B cell (primary cell): ENCODE measurements at regions not wholly inside any gene's neighbourhood (a gene's known extent, or its start where the extent isn't known, plus 50 kb on each side); places are given as distances from the start of the nearest gene placed in this dataset.

Experiments used
- ATAC-seq: fragments of 200-7000 bp; cut with Tn5 transposase; one replicate; pipeline ENCODE4 v1.10.0; 2021; ENCODE audit warnings: low read depth, mild to moderate bottlenecking, moderate number of reproducible peaks, moderate library complexity
- CTCF ChIA-PET: fragments of 350-600 bp; sonication (Branson Sonifier 250); formaldehyde crosslinking; loops from one replicate; lab custom pipeline; 2021; ENCODE audit warnings: antibody characterized with exemption, inconsistent platforms; lab: Charles Lee
- POLR2A ChIA-PET: fragments of 350-600 bp; sonication (Branson Sonifier 250); formaldehyde crosslinking; loops from one replicate; lab custom pipeline; 2021; ENCODE audit warnings: antibody characterized with exemption; lab: Charles Lee
- DNase-seq: peaks from one replicate; pipeline ENCODE4 v3.0.0; 2013
- H2AFZ ChIP-seq: 2 replicates; pipeline ENCODE4 v1.6.1; 2012; ENCODE audit warnings: mild to moderate bottlenecking, low read depth, low read length; ENCODE audit not compliant: insufficient read depth, poor library complexity, severe bottlenecking
- H3K27ac ChIP-seq, 2 donors: 1 replicate in 1 of 2; 2 replicates in 1 of 2; pipeline ENCODE4 v1.5.1; 2012 to 2013; ENCODE audit warnings: low read length in 2 of 2, mild to moderate bottlenecking in 2 of 2, moderate library complexity in 1 of 2
- H3K27me3 ChIP-seq, 4 experiments: fragments of 200-600 bp in 1 of 4; sonication (generic) in 1 of 4; replicated peaks in 1 of 4; 1 replicate in 2 of 4; 2 replicates in 2 of 4; pipeline versions ENCODE4 v1.6.1 to v1.7.0; 2013 to 2016; ENCODE audit warnings: low read length in 3 of 4, mild to moderate bottlenecking in 2 of 4, mixed read lengths in 1 of 4, moderate library complexity in 1 of 4; ENCODE audit not compliant: insufficient read depth in 4 of 4, control insufficient read depth in 3 of 4; ENCODE audit errors: control extremely low read depth in 1 of 4
- H3K36me3 ChIP-seq, 2 experiments: replicated peaks in 1 of 2; 1 replicate in 1 of 2; 2 replicates in 1 of 2; pipeline versions ENCODE4 v1.6.1 to v1.7.1; 2013; ENCODE audit warnings: low read length in 1 of 2; ENCODE audit not compliant: insufficient read depth in 2 of 2, control insufficient read depth in 1 of 2; ENCODE audit errors: control extremely low read depth in 1 of 2, extremely low read depth in 1 of 2
- H3K4me1 ChIP-seq, 2 donors: fragments of 200-600 bp in 1 of 2; sonication (generic) in 1 of 2; 1 replicate in 1 of 2; 2 replicates in 1 of 2; pipeline versions ENCODE4 v1.5.1 to v1.6.1; 2013 to 2017; ENCODE audit warnings: low read length in 2 of 2; ENCODE audit not compliant: control insufficient read depth in 2 of 2, insufficient read depth in 2 of 2
- H3K4me2 ChIP-seq: replicated peaks from 2 replicates; pipeline ENCODE3; 2012; ENCODE audit warnings: mild to moderate bottlenecking, low read depth, low read length; ENCODE audit not compliant: poor library complexity, severe bottlenecking
- H3K4me3 ChIP-seq, 5 experiments: fragments of 200-600 bp in 1 of 5; sonication (generic) in 1 of 5; 1 replicate in 3 of 5; 2 replicates in 2 of 5; pipeline versions ENCODE4 v1.5.1 to v1.7.0; 2011 to 2016; ENCODE audit warnings: low read length in 4 of 5, mild to moderate bottlenecking in 4 of 5, low read depth in 2 of 5, control low read depth in 1 of 5, moderate library complexity in 1 of 5; ENCODE audit not compliant: insufficient read depth in 1 of 5; ENCODE audit errors: control extremely low read depth in 1 of 5, extremely low read depth in 1 of 5
- H3K79me2 ChIP-seq: fragments of 200-600 bp; sonication (generic); one replicate; pipeline ENCODE4 v1.6.0; 2016; ENCODE audit warnings: low read length; ENCODE audit not compliant: control insufficient read depth, insufficient read depth
- H3K9ac ChIP-seq: fragments of 200-600 bp; sonication (generic); 2 replicates; pipeline ENCODE4 v1.6.1; 2017; ENCODE audit warnings: mild to moderate bottlenecking, low read length, moderate library complexity
- H3K9me3 ChIP-seq, 3 donors: one replicate each; pipeline versions ENCODE4 v1.6.1 to v1.7.1; 2013; ENCODE audit warnings: low read length in 2 of 3; ENCODE audit not compliant: control insufficient read depth in 2 of 3, insufficient read depth in 1 of 3; ENCODE audit errors: control extremely low read depth in 1 of 3
- H4K20me1 ChIP-seq: 2 replicates; pipeline ENCODE4 v1.6.0; 2012; ENCODE audit warnings: mild to moderate bottlenecking, low read length; ENCODE audit not compliant: insufficient read depth, control insufficient read depth, poor library complexity, severe bottlenecking
- H3K27ac Mint-ChIP-seq: one replicate; pipeline ENCODE4 v1.8.0; 2021; ENCODE audit warnings: mixed read lengths
- H3K27me3 Mint-ChIP-seq: one replicate; pipeline ENCODE4 v1.8.0; 2021; ENCODE audit warnings: mixed read lengths
- H3K4me1 Mint-ChIP-seq: one replicate; pipeline ENCODE4 v1.8.0; 2021; ENCODE audit warnings: mixed read lengths
- H3K4me3 Mint-ChIP-seq: one replicate; pipeline ENCODE4 v1.8.0; 2021; ENCODE audit warnings: mixed read lengths
- H3K9me3 Mint-ChIP-seq: one replicate; pipeline ENCODE4 v1.8.0; 2022; ENCODE audit warnings: mixed read lengths; ENCODE audit not compliant: insufficient read depth
- CTCF ChIP-seq: fragments of 200-600 bp; IDR thresholded peaks from one replicate; pipeline ENCODE4 v1.8.0; 2022; ENCODE audit warnings: antibody characterized with exemption, mild to moderate bottlenecking
- EZH2 ChIP-seq: IDR thresholded peaks from 2 replicates; pipeline ENCODE4 v1.6.1; 2012; ENCODE audit warnings: borderline replicate concordance, low read depth, mild to moderate bottlenecking, moderate library complexity, low read length; ENCODE audit not compliant: insufficient read depth, poor library complexity, severe bottlenecking
- WGBS: methylation state at CpG from one replicate; pipeline ENCODE4 v1.1.5; 2013; ENCODE audit warnings: missing lambda C conversion rate; ENCODE audit not compliant: insufficient coverage; 5-methylcytosine and 5-hydroxymethylcytosine counted together
- intact Hi-C: fragments of 100-400 bp; cut with micrococcal nuclease; formaldehyde crosslinking; loops from one replicate; pipeline ENCODE4 v1.10.0; 2022

- H3K4me2 ChIP-seq, result no peak overlapping the region
- no peaks in the 10 kb centered on the region for H3K9me3 ChIP-seq
- CTCF ChIA-PET, result interaction anchor here (0.9 to 1.3 kb wide), 2 partner anchors 8 to 280 kb away, joined by 3 to 4 read pairs; no protein-coding TSS in a partner anchor
- H3K27me3 Mint-ChIP-seq, result no peaks in the 10 kb centered on the region
- H3K4me1 ChIP-seq, result no peaks in the 10 kb centered on the region
- H3K9me3 Mint-ChIP-seq, result no peaks in the 10 kb centered on the region
- DNase-seq (no peak), ATAC-seq (no peak)
- POLR2A ChIA-PET, result no interaction called here
- no peak overlapping the region for H3K27ac Mint-ChIP-seq
- no peak overlapping the region for H3K4me3 ChIP-seq
- H3K4me1 Mint-ChIP-seq, result peaks cover 1% of the 10 kb centered on the region
- intact Hi-C loops, result no loop called here
- H3K36me3 ChIP-seq, result no peaks in the 10 kb centered on the region
- TF ChIP-seq CTCF (no peak), EZH2 (no peak)
- H3K79me2 ChIP-seq, result no peaks in the 10 kb centered on the region
- H3K27ac ChIP-seq, result no peak overlapping the region
- no peak overlapping the region for H3K9ac ChIP-seq
- no peak overlapping the region for H3K4me3 Mint-ChIP-seq
- H4K20me1 ChIP-seq, result no peaks in the 10 kb centered on the region
- no peak overlapping the region for H2AFZ ChIP-seq
- no peaks in the 10 kb centered on the region for H3K27me3 ChIP-seq
Measured at GRCh38 chr5:56552612-56553268, 262.6 kb upstream of the MAP3K1 start.

- Histone ChIP-seq H3K4me1 (no peaks in the 10 kb centered on the region), H4K20me1 (no peaks in the 10 kb centered on the region), H3K36me3 (no peaks in the 10 kb centered on the region), H3K9ac (no peak overlapping the region), H3K27me3 (no peaks in the 10 kb centered on the region), H3K27ac (no peak overlapping the region), H3K9me3 (no peaks in the 10 kb centered on the region), H3K4me3 (no peak overlapping the region), H3K4me2 (no peak overlapping the region), H3K79me2 (no peaks in the 10 kb centered on the region), H2AFZ (no peak overlapping the region)
- Mint-ChIP-seq H3K4me3 (no peak overlapping the region), H3K27ac (no peak overlapping the region), H3K4me1 (peaks cover 4% of the 10 kb centered on the region), H3K27me3 (no peaks in the 10 kb centered on the region), H3K9me3 (no peaks in the 10 kb centered on the region)
- intact Hi-C loops, result no loop called here
- no peak for ATAC-seq
- no peak for TF ChIP-seq EZH2
- POLR2A ChIA-PET, result no interaction called here
- 100% methylated on average over 1 of the region's 2 CpGs for WGBS
- CTCF ChIA-PET, result interaction anchor here (0.6 kb wide), 1 partner anchor 278 kb away, joined by 3 read pairs; no protein-coding TSS in a partner anchor
- DNase-seq, result no peak
Measured at GRCh38 chr5:56550227-56550626, 265.1 kb upstream of the MAP3K1 start.
